ENCODE measurements at regions not wholly inside any gene's neighbourhood (a gene's known extent, or its start where the extent isn't known, plus 50 kb on each side); places are given as distances from the start of the nearest gene placed in this dataset.

- no peaks in the 10 kb centered on the region for H3K27me3 ChIP-seq (ENCODE audit: control insufficient read depth in 2 of 2, insufficient read depth in 2 of 2, low read length in 2 of 2)
- no peaks in the 10 kb centered on the region for H3K9me3 ChIP-seq (ENCODE audit: control insufficient read depth in 2 of 2, low read length in 2 of 2)
- H3K4me3 ChIP-seq (ENCODE audit: low read length in 2 of 2): no peak overlapping the region
- no peaks in the 10 kb centered on the region for H3K36me3 ChIP-seq (ENCODE audit: control insufficient read depth in 2 of 2, insufficient read depth in 2 of 2, low read length in 2 of 2)
- no peaks in the 10 kb centered on the region for H3K4me1 ChIP-seq (ENCODE audit: control insufficient read depth in 2 of 2, insufficient read depth in 2 of 2, low read length in 2 of 2)
- H3K9ac ChIP-seq (ENCODE audit: low read depth in 1 of 2, low read length in 2 of 2): no peak overlapping the region
- no peak overlapping the region for H3K27ac ChIP-seq (ENCODE audit: low read depth in 2 of 2, low read length in 2 of 2)
Measured at GRCh38 chr16:17769065-17769464, 298.3 kb upstream of the XYLT1 start.

GRCh38 chr16:17768257-17768656 is 297.5 kb upstream of the XYLT1 start:
- Histone ChIP-seq H3K36me3 (ENCODE audit: control insufficient read depth in 2 of 2, insufficient read depth in 2 of 2, low read length in 2 of 2) (no peaks in the 10 kb centered on the region), H3K9me3 (ENCODE audit: control insufficient read depth in 2 of 2, low read length in 2 of 2) (no peaks in the 10 kb centered on the region), H3K4me1 (ENCODE audit: control insufficient read depth in 2 of 2, insufficient read depth in 2 of 2, low read length in 2 of 2) (no peaks in the 10 kb centered on the region), H3K4me3 (ENCODE audit: low read length in 2 of 2) (no peak overlapping the region), H3K27me3 (ENCODE audit: control insufficient read depth in 2 of 2, insufficient read depth in 2 of 2, low read length in 2 of 2) (no peaks in the 10 kb centered on the region), H3K9ac (ENCODE audit: low read depth in 1 of 2, low read length in 2 of 2) (no peak overlapping the region), H3K27ac (ENCODE audit: low read depth in 2 of 2, low read length in 2 of 2) (no peak overlapping the region)

- Histone ChIP-seq H3K36me3 (ENCODE audit: control insufficient read depth in 2 of 2, insufficient read depth in 2 of 2, low read length in 2 of 2) (no peaks in the 10 kb centered on the region), H3K9me3 (ENCODE audit: control insufficient read depth in 2 of 2, low read length in 2 of 2) (no peaks in the 10 kb centered on the region), H3K27me3 (ENCODE audit: control insufficient read depth in 2 of 2, insufficient read depth in 2 of 2, low read length in 2 of 2) (no peaks in the 10 kb centered on the region), H3K4me3 (ENCODE audit: low read length in 2 of 2) (no peak overlapping the region), H3K4me1 (ENCODE audit: control insufficient read depth in 2 of 2, insufficient read depth in 2 of 2, low read length in 2 of 2) (no peaks in the 10 kb centered on the region), H3K27ac (ENCODE audit: low read depth in 2 of 2, low read length in 2 of 2) (no peak overlapping the region), H3K9ac (ENCODE audit: low read depth in 1 of 2, low read length in 2 of 2) (no peak overlapping the region)
Measured at GRCh38 chr16:17766012-17766411, 295.3 kb upstream of the XYLT1 start.

GRCh38 chr16:17759451-17760390 is 289.0 kb upstream of the XYLT1 start:
- no peak overlapping the region for H3K27ac ChIP-seq (ENCODE audit: low read depth in 2 of 2, low read length in 2 of 2)
- H3K9me3 ChIP-seq (ENCODE audit: control insufficient read depth in 2 of 2, low read length in 2 of 2): no peaks in the 10 kb centered on the region
- H3K4me3 ChIP-seq (ENCODE audit: low read length in 2 of 2): no peak overlapping the region
- H3K36me3 ChIP-seq (ENCODE audit: control insufficient read depth in 2 of 2, insufficient read depth in 2 of 2, low read length in 2 of 2): no peaks in the 10 kb centered on the region
- H3K9ac ChIP-seq (ENCODE audit: low read depth in 1 of 2, low read length in 2 of 2): no peak overlapping the region
- no peaks in the 10 kb centered on the region for H3K27me3 ChIP-seq (ENCODE audit: control insufficient read depth in 2 of 2, insufficient read depth in 2 of 2, low read length in 2 of 2)
- no peaks in the 10 kb centered on the region for H3K4me1 ChIP-seq (ENCODE audit: control insufficient read depth in 2 of 2, insufficient read depth in 2 of 2, low read length in 2 of 2)

GRCh38 chr16:17757808-17758207 is 287.0 kb upstream of the XYLT1 start:
- Histone ChIP-seq H3K36me3 (ENCODE audit: control insufficient read depth in 2 of 2, insufficient read depth in 2 of 2, low read length in 2 of 2) (no peaks in the 10 kb centered on the region), H3K4me3 (ENCODE audit: low read length in 2 of 2) (no peak overlapping the region), H3K27ac (ENCODE audit: low read depth in 2 of 2, low read length in 2 of 2) (no peak overlapping the region), H3K27me3 (ENCODE audit: control insufficient read depth in 2 of 2, insufficient read depth in 2 of 2, low read length in 2 of 2) (no peaks in the 10 kb centered on the region), H3K9ac (ENCODE audit: low read depth in 1 of 2, low read length in 2 of 2) (no peak overlapping the region), H3K9me3 (ENCODE audit: control insufficient read depth in 2 of 2, low read length in 2 of 2) (no peaks in the 10 kb centered on the region), H3K4me1 (ENCODE audit: control insufficient read depth in 2 of 2, insufficient read depth in 2 of 2, low read length in 2 of 2) (no peaks in the 10 kb centered on the region)

GRCh38 chr16:17755158-17755557 is 284.4 kb upstream of the XYLT1 start:
- Histone ChIP-seq H3K27ac (ENCODE audit: low read depth in 2 of 2, low read length in 2 of 2) (no peak overlapping the region), H3K27me3 (ENCODE audit: control insufficient read depth in 2 of 2, insufficient read depth in 2 of 2, low read length in 2 of 2) (no peaks in the 10 kb centered on the region), H3K4me3 (ENCODE audit: low read length in 2 of 2) (no peak overlapping the region), H3K36me3 (ENCODE audit: control insufficient read depth in 2 of 2, insufficient read depth in 2 of 2, low read length in 2 of 2) (no peaks in the 10 kb centered on the region), H3K4me1 (ENCODE audit: control insufficient read depth in 2 of 2, insufficient read depth in 2 of 2, low read length in 2 of 2) (no peaks in the 10 kb centered on the region), H3K9ac (ENCODE audit: low read depth in 1 of 2, low read length in 2 of 2) (no peak overlapping the region), H3K9me3 (ENCODE audit: control insufficient read depth in 2 of 2, low read length in 2 of 2) (no peaks in the 10 kb centered on the region)

- Histone ChIP-seq H3K27ac (ENCODE audit: low read depth in 2 of 2, low read length in 2 of 2) (no peak overlapping the region), H3K9me3 (ENCODE audit: control insufficient read depth in 2 of 2, low read length in 2 of 2) (no peaks in the 10 kb centered on the region), H3K4me1 (ENCODE audit: control insufficient read depth in 2 of 2, insufficient read depth in 2 of 2, low read length in 2 of 2) (no peaks in the 10 kb centered on the region), H3K9ac (ENCODE audit: low read depth in 1 of 2, low read length in 2 of 2) (no peak overlapping the region), H3K4me3 (ENCODE audit: low read length in 2 of 2) (no peak overlapping the region), H3K27me3 (ENCODE audit: control insufficient read depth in 2 of 2, insufficient read depth in 2 of 2, low read length in 2 of 2) (no peaks in the 10 kb centered on the region), H3K36me3 (ENCODE audit: control insufficient read depth in 2 of 2, insufficient read depth in 2 of 2, low read length in 2 of 2) (no peaks in the 10 kb centered on the region)
Measured at GRCh38 chr16:17753434-17753833, 282.7 kb upstream of the XYLT1 start.

GRCh38 chr16:17749706-17750105 is 278.9 kb upstream of the XYLT1 start:
- no peak overlapping the region for H3K4me3 ChIP-seq (ENCODE audit: low read length in 2 of 2)
- H3K36me3 ChIP-seq (ENCODE audit: control insufficient read depth in 2 of 2, insufficient read depth in 2 of 2, low read length in 2 of 2): no peaks in the 10 kb centered on the region
- H3K4me1 ChIP-seq (ENCODE audit: control insufficient read depth in 2 of 2, insufficient read depth in 2 of 2, low read length in 2 of 2): no peaks in the 10 kb centered on the region
- H3K9ac ChIP-seq (ENCODE audit: low read depth in 1 of 2, low read length in 2 of 2): no peak overlapping the region
- no peaks in the 10 kb centered on the region for H3K27me3 ChIP-seq (ENCODE audit: control insufficient read depth in 2 of 2, insufficient read depth in 2 of 2, low read length in 2 of 2)
- no peaks in the 10 kb centered on the region for H3K9me3 ChIP-seq (ENCODE audit: control insufficient read depth in 2 of 2, low read length in 2 of 2)
- H3K27ac ChIP-seq (ENCODE audit: low read depth in 2 of 2, low read length in 2 of 2): no peak overlapping the region

GRCh38 chr16:17748044-17748719 is 277.4 kb upstream of the XYLT1 start:
- H3K27me3 ChIP-seq (ENCODE audit: control insufficient read depth in 2 of 2, insufficient read depth in 2 of 2, low read length in 2 of 2): no peaks in the 10 kb centered on the region
- H3K4me1 ChIP-seq (ENCODE audit: control insufficient read depth in 2 of 2, insufficient read depth in 2 of 2, low read length in 2 of 2): no peaks in the 10 kb centered on the region
- H3K36me3 ChIP-seq (ENCODE audit: control insufficient read depth in 2 of 2, insufficient read depth in 2 of 2, low read length in 2 of 2): no peaks in the 10 kb centered on the region
- H3K4me3 ChIP-seq (ENCODE audit: low read length in 2 of 2): no peak overlapping the region
- H3K9ac ChIP-seq (ENCODE audit: low read depth in 1 of 2, low read length in 2 of 2): no peak overlapping the region
- H3K27ac ChIP-seq (ENCODE audit: low read depth in 2 of 2, low read length in 2 of 2): no peak overlapping the region
- no peaks in the 10 kb centered on the region for H3K9me3 ChIP-seq (ENCODE audit: control insufficient read depth in 2 of 2, low read length in 2 of 2)

- Histone ChIP-seq H3K9ac (ENCODE audit: low read depth in 1 of 2, low read length in 2 of 2) (no peak overlapping the region), H3K27ac (ENCODE audit: low read depth in 2 of 2, low read length in 2 of 2) (no peak overlapping the region), H3K27me3 (ENCODE audit: control insufficient read depth in 2 of 2, insufficient read depth in 2 of 2, low read length in 2 of 2) (no peaks in the 10 kb centered on the region), H3K9me3 (ENCODE audit: control insufficient read depth in 2 of 2, low read length in 2 of 2) (no peaks in the 10 kb centered on the region), H3K4me1 (ENCODE audit: control insufficient read depth in 2 of 2, insufficient read depth in 2 of 2, low read length in 2 of 2) (no peaks in the 10 kb centered on the region), H3K36me3 (ENCODE audit: control insufficient read depth in 2 of 2, insufficient read depth in 2 of 2, low read length in 2 of 2) (no peaks in the 10 kb centered on the region), H3K4me3 (ENCODE audit: low read length in 2 of 2) (no peak overlapping the region)
Measured at GRCh38 chr16:17747081-17747756, 276.5 kb upstream of the XYLT1 start.
